Duodenal mucosa (tissue), 2 donors: ENCODE measurements at regions not wholly inside any gene's neighbourhood (a gene's known extent, or its start where the extent isn't known, plus 50 kb on each side); places are given as distances from the start of the nearest gene placed in this dataset.

ENCODE experiments used
- H3K27ac ChIP-seq: one replicate; pipeline ENCODE4 v1.7.0; 2013; ENCODE audit warnings: low read depth, low read length
- H3K27me3 ChIP-seq, 2 donors: one replicate each; pipeline ENCODE4 v1.7.0; 2013; ENCODE audit warnings: low read length in 2 of 2, control low read depth in 1 of 2; ENCODE audit not compliant: insufficient read depth in 2 of 2, control insufficient read depth in 1 of 2
- H3K36me3 ChIP-seq, 2 donors: one replicate each; pipeline ENCODE4 v1.7.0; 2013; ENCODE audit warnings: low read length in 2 of 2, control low read depth in 1 of 2; ENCODE audit not compliant: insufficient read depth in 2 of 2, control insufficient read depth in 1 of 2
- H3K4me1 ChIP-seq, 2 donors: one replicate each; pipeline ENCODE4 v1.7.0; 2013; ENCODE audit warnings: low read length in 2 of 2, control low read depth in 1 of 2; ENCODE audit not compliant: insufficient read depth in 2 of 2, control insufficient read depth in 1 of 2
- H3K4me3 ChIP-seq, 2 donors: one replicate each; pipeline ENCODE4 v1.7.0; 2013; ENCODE audit warnings: low read length in 2 of 2, low read depth in 1 of 2
- H3K9ac ChIP-seq, 2 donors: one replicate each; pipeline ENCODE4 v1.7.0; 2013; ENCODE audit warnings: low read length in 2 of 2, low read depth in 1 of 2
- H3K9me3 ChIP-seq, 2 donors: one replicate each; pipeline ENCODE4 v1.7.0; 2013; ENCODE audit warnings: low read length in 2 of 2, control low read depth in 1 of 2; ENCODE audit not compliant: control insufficient read depth in 1 of 2

DNA sequence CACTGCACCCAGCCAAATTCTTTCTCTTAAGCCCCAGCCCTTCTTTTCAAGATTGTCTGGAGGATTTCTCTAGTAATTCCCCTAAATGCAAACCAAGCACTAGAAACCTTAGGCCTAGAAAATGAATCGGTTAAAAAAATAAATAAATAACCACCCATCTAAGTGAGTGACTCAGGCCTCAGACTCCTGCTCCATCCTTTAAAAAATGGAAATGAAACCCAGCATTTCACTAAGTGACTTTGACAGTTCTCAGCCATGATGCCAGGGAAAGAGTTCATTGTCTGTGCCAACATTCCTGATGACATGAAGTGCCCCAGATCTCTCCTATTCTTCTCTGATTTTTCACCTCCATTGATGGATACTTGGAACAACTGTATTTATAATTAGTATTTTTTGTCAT, 415.2 kb upstream of the DAB1 start:
- H3K9me3 ChIP-seq: peaks cover 6% of the 10 kb centered on the region in 2 donors
- H3K4me3 ChIP-seq: no peak overlapping the region
- H3K36me3 ChIP-seq: no peaks in the 10 kb centered on the region
- H3K9ac ChIP-seq: no peak overlapping the region
- no peaks in the 10 kb centered on the region for H3K27me3 ChIP-seq
- H3K4me1 ChIP-seq: no peaks in the 10 kb centered on the region
- H3K27ac ChIP-seq: no peak overlapping the region

DNA sequence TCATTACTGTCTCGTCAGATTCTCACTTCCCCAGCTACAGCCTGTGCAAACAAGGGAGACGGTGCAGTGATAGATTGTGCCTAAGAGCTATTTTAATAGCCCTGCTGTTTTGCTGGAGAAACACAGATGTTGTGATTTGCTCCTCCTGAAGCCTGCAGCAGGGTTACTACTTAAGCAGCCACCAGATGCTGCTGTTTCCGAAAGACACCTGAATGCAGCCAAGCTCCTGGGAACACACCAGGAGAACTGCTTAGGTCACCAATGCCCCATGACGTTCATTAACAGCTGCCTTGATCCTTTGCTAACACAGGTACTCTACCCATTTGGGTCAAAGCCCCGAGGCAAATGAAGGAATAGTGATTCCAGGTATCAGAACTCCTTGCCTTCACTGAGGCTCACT, 411.8 kb upstream of the DAB1 start:
- no peak overlapping the region for H3K27ac ChIP-seq
- H3K27me3 ChIP-seq: no peaks in the 10 kb centered on the region
- H3K4me1 ChIP-seq: no peaks in the 10 kb centered on the region
- H3K4me3 ChIP-seq: no peak overlapping the region
- no peaks in the 10 kb centered on the region for H3K9me3 ChIP-seq
- H3K36me3 ChIP-seq: no peaks in the 10 kb centered on the region
- H3K9ac ChIP-seq: no peak overlapping the region

DNA sequence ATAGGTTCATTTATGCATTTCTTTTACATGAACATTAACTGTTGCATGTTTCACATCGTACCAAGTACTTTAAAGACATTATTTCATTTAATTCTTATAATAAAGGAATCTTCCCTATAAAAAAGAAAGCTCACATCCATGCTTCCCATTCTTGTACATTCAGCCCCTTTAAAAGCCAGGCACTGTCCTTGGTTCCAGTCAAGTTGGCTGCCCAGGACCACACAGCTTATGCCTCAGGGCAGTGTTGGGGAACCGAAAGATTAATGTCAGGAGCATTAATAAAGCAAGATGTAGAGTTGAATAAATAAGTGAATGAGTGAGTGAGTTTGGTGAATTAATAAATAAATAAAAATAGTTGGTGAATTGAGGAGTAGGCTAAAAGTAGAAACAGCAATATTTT, 409.4 kb upstream of the DAB1 start:
- H3K27me3 ChIP-seq: no peaks in the 10 kb centered on the region
- H3K27ac ChIP-seq: no peak overlapping the region
- H3K36me3 ChIP-seq: no peaks in the 10 kb centered on the region
- H3K4me1 ChIP-seq: no peaks in the 10 kb centered on the region
- H3K9ac ChIP-seq: no peak overlapping the region
- no peaks in the 10 kb centered on the region for H3K9me3 ChIP-seq
- no peak overlapping the region for H3K4me3 ChIP-seq

DNA sequence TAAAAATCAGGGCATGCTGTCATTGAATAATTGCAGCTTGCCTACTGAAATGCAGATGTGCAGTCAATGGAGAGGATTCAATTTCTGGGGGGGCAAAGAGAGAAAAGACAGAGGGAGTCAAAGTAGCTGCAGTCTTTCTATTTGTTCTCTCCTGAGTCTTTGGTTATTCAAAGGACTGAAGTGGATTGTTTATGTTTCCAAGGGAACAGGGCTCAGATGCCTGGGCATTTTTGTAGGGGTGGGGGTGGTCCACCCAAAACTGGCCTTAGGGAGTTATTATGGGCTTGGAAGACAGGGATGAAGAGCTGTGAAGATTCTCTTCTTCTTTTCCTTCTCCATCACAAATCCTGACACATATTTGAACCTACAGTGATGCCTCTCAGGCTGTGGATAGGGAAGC, 408.8 kb upstream of the DAB1 start:
- Histone ChIP-seq H3K27me3 (no peaks in the 10 kb centered on the region), H3K4me1 (no peaks in the 10 kb centered on the region), H3K9me3 (no peaks in the 10 kb centered on the region), H3K9ac (no peak overlapping the region), H3K27ac (no peak overlapping the region), H3K4me3 (no peak overlapping the region), H3K36me3 (no peaks in the 10 kb centered on the region)

DNA sequence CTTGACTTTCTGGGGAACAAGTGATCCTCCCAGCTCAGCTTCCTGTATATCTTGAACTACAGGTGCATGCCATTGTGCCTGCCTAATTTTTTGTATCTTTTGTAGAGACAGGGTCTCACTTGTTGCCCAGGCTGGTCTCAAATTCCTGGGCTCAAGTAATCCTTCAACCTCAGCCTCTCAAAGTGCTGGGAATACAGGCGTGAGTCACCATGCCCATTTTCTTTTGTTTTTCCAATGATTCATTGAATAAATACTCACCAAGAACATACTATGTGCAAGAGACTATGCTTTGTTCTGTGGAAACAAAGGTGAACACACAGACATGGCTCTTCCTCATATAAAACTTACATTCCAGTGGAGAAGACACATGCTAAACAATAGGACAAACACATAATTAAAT, 407.8 kb upstream of the DAB1 start:
- H3K4me1 ChIP-seq: no peaks in the 10 kb centered on the region

DNA sequence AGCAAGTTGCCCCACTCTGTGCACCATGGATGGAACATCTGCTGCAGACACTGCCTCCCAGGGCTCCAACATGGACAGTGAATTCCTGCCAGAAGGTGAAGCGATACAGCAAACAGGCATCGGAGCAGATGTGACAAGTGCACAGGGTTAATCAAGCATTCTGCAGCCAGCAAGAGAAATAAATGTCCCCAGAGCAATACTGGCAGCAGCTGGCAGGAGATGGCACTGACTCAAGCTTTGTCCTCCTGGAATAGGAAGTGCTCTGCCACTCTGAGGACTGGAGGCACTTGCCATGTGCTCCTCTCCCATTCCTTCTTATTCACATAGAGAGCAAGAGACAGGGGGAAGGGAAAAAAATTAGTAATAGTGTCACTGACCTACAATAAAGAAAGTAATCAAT, 402.7 kb upstream of the DAB1 start:
- H3K36me3 ChIP-seq: no peaks in the 10 kb centered on the region
- no peak overlapping the region for H3K9ac ChIP-seq
- H3K4me3 ChIP-seq: no peak overlapping the region
- H3K27me3 ChIP-seq: no peaks in the 10 kb centered on the region
- no peak overlapping the region for H3K27ac ChIP-seq
- H3K4me1 ChIP-seq: no peaks in the 10 kb centered on the region
- H3K9me3 ChIP-seq: no peaks in the 10 kb centered on the region

More for the DNA sequence above, 407.8 kb upstream of the DAB1 start:
- H3K27me3 ChIP-seq: no peaks in the 10 kb centered on the region
- no peak overlapping the region for H3K9ac ChIP-seq
- H3K36me3 ChIP-seq: no peaks in the 10 kb centered on the region
- H3K27ac ChIP-seq: no peak overlapping the region
- H3K9me3 ChIP-seq: no peaks in the 10 kb centered on the region
- no peak overlapping the region for H3K4me3 ChIP-seq

DNA sequence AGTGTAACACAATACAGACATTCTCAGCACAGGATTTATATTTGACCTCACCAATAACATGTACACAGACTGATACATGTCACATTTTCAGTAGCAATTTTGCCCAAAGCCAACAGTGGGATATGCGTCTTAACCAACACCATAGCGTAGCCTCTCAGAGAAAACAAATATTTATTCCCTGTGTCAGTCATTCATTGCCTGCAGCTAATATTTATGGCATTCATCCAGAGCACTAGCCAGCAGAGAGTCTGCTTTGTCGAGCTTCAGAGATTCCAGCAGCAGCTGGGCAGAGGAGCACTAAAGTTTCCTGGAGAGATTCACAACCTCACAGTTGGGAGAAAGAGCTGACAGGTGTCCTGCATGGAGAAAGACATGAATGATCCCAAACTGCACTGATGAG, 400.7 kb upstream of the DAB1 start:
- no peaks in the 10 kb centered on the region for H3K27me3 ChIP-seq
- no peak overlapping the region for H3K4me3 ChIP-seq
- no peak overlapping the region for H3K9ac ChIP-seq
- no peaks in the 10 kb centered on the region for H3K9me3 ChIP-seq
- H3K27ac ChIP-seq: no peak overlapping the region
- no peaks in the 10 kb centered on the region for H3K4me1 ChIP-seq
- H3K36me3 ChIP-seq: no peaks in the 10 kb centered on the region

DNA sequence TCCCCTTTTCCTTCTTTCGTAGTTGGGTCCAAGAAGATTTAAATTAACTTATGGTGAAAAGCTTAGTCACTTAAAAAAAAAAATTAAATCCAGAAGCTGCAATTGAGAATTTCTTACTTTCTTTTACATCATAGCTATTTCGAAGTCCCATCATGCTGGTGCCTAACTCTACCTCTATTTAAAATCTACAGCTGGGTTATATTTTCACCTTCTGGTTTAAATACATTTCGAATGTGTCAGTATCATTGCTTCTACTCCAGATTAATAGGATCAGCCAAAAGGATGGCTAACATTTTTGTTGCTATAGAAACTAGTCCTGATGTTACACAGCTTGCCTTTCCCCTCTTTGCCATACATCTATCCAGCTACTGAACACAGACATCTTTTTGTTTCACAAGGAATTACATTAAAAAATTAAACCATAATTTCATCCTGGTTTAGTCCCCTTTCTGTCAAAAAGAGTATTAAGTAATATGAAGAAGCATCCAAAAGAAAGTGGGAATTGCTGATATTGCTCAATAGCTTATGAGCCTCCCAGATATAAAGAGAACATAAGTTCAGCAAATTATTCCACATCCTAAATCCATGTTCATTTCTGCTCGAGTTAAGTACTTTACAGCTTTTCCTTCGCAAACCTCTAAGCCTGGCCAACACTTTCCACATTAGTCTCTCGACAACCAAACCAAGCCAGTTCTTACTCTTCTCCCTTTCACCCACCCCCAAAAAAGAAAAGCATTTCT, 396.7 kb upstream of the DAB1 start:
- no peaks in the 10 kb centered on the region for H3K36me3 ChIP-seq
- H3K27me3 ChIP-seq: no peaks in the 10 kb centered on the region
- H3K9ac ChIP-seq: no peak overlapping the region
- no peak overlapping the region for H3K4me3 ChIP-seq
- no peak overlapping the region for H3K27ac ChIP-seq
- no peaks in the 10 kb centered on the region for H3K4me1 ChIP-seq
- H3K9me3 ChIP-seq: no peaks in the 10 kb centered on the region

DNA sequence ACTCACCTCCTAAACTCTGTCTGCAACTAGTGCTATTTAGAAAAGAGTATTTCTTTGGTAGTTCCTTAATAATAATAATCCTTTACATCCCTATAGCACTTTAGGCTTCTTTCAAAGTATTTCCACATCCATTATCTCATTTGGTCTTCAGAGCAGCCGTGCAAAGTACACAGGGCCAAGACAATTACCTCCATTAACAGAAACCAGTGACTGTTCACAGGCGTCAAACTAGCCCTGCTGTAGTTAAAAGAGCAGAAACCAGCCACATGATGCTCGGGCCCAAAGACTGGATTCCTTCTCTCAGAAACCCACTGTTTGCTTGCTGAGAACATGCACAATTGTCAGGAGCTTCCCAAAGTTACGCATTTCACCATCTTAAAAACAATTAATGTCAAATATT, 396.0 kb upstream of the DAB1 start:
- Histone ChIP-seq H3K36me3 (no peaks in the 10 kb centered on the region), H3K4me3 (no peak overlapping the region), H3K9me3 (no peaks in the 10 kb centered on the region), H3K27me3 (no peaks in the 10 kb centered on the region), H3K27ac (no peak overlapping the region), H3K9ac (no peak overlapping the region), H3K4me1 (no peaks in the 10 kb centered on the region)

DNA sequence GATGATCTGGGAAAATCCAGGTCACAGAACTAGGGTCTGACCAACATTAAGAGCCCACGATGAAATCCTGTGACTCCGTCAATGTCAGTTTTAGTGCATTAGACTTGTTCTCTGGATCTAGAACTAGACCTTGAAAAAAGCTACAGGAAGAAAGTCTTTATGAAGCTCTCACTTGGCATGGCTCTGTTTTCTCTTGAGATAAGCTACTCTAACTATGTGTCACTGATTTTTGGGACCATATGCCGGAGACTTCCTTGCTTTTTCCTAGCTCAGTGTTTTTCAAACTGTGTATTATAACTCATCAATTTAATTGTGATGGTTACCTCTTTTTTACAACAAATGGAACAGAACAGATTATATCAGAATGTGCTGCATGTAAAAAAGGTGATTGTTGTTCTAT, 379.7 kb upstream of the DAB1 start:
- no peaks in the 10 kb centered on the region for H3K9me3 ChIP-seq
- H3K27ac ChIP-seq: no peak overlapping the region
- H3K36me3 ChIP-seq: no peaks in the 10 kb centered on the region
- no peak overlapping the region for H3K9ac ChIP-seq
- H3K4me1 ChIP-seq: no peaks in the 10 kb centered on the region
- no peaks in the 10 kb centered on the region for H3K27me3 ChIP-seq
- no peak overlapping the region for H3K4me3 ChIP-seq

DNA sequence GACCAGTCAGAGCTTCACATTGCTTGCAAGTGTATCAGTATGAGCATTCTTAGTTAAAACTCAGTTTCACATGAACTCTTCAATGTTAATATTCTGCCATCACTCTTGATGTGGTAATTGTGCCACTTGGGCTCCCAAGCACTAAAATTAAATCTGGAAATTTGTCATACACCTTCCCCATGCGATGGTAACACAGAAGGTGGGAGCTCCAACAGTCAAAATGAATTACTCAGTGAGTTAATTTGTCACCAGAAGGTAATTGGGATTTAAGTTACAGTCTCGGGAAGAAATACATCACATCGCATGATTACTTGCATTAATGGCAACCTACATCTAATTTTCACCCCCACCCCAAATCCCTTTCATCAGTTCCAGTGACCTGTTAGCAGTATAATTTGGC, 376.5 kb upstream of the DAB1 start:
- no peaks in the 10 kb centered on the region for H3K27me3 ChIP-seq
- H3K9ac ChIP-seq: no peak overlapping the region
- H3K9me3 ChIP-seq: no peaks in the 10 kb centered on the region
- H3K27ac ChIP-seq: no peak overlapping the region
- no peak overlapping the region for H3K4me3 ChIP-seq
- H3K4me1 ChIP-seq: no peaks in the 10 kb centered on the region
- no peaks in the 10 kb centered on the region for H3K36me3 ChIP-seq
